SK-N-SH treated with all-trans-retinoic acid at 6 μM for 48 hours (cell line): ENCODE measurements at regions not wholly inside any gene's neighbourhood (a gene's known extent, or its start where the extent isn't known, plus 50 kb on each side); places are given as distances from the start of the nearest gene placed in this dataset.

ENCODE experiments used
- ATAC-seq: fragments of 200-7000 bp; cut with Tn5 transposase; 3 replicates; pipeline ENCODE4 v1.9.1; 2020; ENCODE audit warnings: mild to moderate bottlenecking, moderate library complexity
- ARNTL ChIP-seq: fragments of 450-650 bp; formaldehyde crosslinking; IDR thresholded peaks from 2 replicates; pipeline ENCODE4 v1.5.0; 2020; ENCODE audit warnings: low read depth, mild to moderate bottlenecking, moderate library complexity, borderline replicate concordance
- BACH2 ChIP-seq: fragments of 250-450 bp; sonication (Bioruptor Pico); IDR thresholded peaks from 2 replicates; pipeline ENCODE4 v1.9.0; 2021; ENCODE audit warnings: mild to moderate bottlenecking, borderline replicate concordance
- CSDC2 ChIP-seq: fragments of 250-450 bp; sonication (Bioruptor Pico); IDR thresholded peaks from 2 replicates; pipeline ENCODE4 v1.5.0; 2020; ENCODE audit warnings: mild to moderate bottlenecking, moderate library complexity
- ESRRG ChIP-seq: fragments of 250-450 bp; sonication (Bioruptor Pico); IDR thresholded peaks from 2 replicates; pipeline ENCODE4 v1.6.1; 2021; ENCODE audit warnings: mild to moderate bottlenecking
- GLIS3 ChIP-seq: fragments of 250-450 bp; sonication (Bioruptor Pico); IDR thresholded peaks from 2 replicates; pipeline ENCODE4 v1.5.0; 2020; ENCODE audit warnings: mild to moderate bottlenecking, moderate library complexity
- ISL1 ChIP-seq: fragments of 250-450 bp; sonication (Bioruptor Pico); IDR thresholded peaks from 2 replicates; pipeline ENCODE4 v2.1.2; 2022; ENCODE audit warnings: mild to moderate bottlenecking, moderate library complexity
- OSR1 ChIP-seq: fragments of 250-450 bp; sonication (Bioruptor Pico); IDR thresholded peaks from 2 replicates; pipeline ENCODE4 v1.8.0; 2022; ENCODE audit warnings: moderate library complexity, mild to moderate bottlenecking, inconsistent platforms
- PPARA ChIP-seq: fragments of 250-450 bp; sonication (Bioruptor Pico); IDR thresholded peaks from 2 replicates; pipeline ENCODE4 v1.5.0; 2020; ENCODE audit warnings: mild to moderate bottlenecking, borderline replicate concordance
- RARB ChIP-seq: fragments of 250-450 bp; sonication (Bioruptor Pico); IDR thresholded peaks from 2 replicates; pipeline ENCODE4 v1.8.0; 2021; ENCODE audit warnings: mild to moderate bottlenecking, moderate library complexity
- SNAI2 ChIP-seq: fragments of 250-450 bp; sonication (Bioruptor Pico); IDR thresholded peaks from 2 replicates; pipeline ENCODE4 v1.5.0; 2020; ENCODE audit warnings: mild to moderate bottlenecking, moderate library complexity
- TCF4 ChIP-seq: fragments of 250-450 bp; sonication (Bioruptor Pico); IDR thresholded peaks from 2 replicates; pipeline ENCODE4 v1.8.0; 2021; ENCODE audit warnings: mild to moderate bottlenecking, moderate library complexity, borderline replicate concordance
- TOX ChIP-seq: fragments of 250-450 bp; sonication (Bioruptor Pico); IDR thresholded peaks from 2 replicates; pipeline ENCODE4 v1.8.0; 2021; ENCODE audit warnings: mild to moderate bottlenecking, moderate library complexity, borderline replicate concordance
- ZC3H10 ChIP-seq: fragments of 250-450 bp; sonication (Bioruptor Pico); IDR thresholded peaks from 2 replicates; pipeline ENCODE4 v1.5.1; 2021; ENCODE audit warnings: mild to moderate bottlenecking, moderate library complexity
- ZFP3 ChIP-seq: fragments of 250-450 bp; sonication (Bioruptor Pico); IDR thresholded peaks from 2 replicates; pipeline ENCODE4 v1.5.0; 2020; ENCODE audit warnings: mild to moderate bottlenecking, moderate library complexity
- ZFP30 ChIP-seq: fragments of 450-650 bp; formaldehyde crosslinking; IDR thresholded peaks from 2 replicates; pipeline ENCODE4 v1.5.0; 2022; ENCODE audit warnings: mild to moderate bottlenecking, moderate library complexity
- ZNF565 ChIP-seq: fragments of 450-650 bp; formaldehyde crosslinking; conservative IDR thresholded peaks from 2 replicates; pipeline ENCODE4 v1.5.0; 2020; ENCODE audit warnings: low read depth, mild to moderate bottlenecking, moderate library complexity
- ZNF70 ChIP-seq: fragments of 450-650 bp; formaldehyde crosslinking; IDR thresholded peaks from 2 replicates; pipeline ENCODE4 v1.5.0; 2020; ENCODE audit warnings: mild to moderate bottlenecking, moderate library complexity
- ZNF8 ChIP-seq: fragments of 450-650 bp; formaldehyde crosslinking; IDR thresholded peaks from 2 replicates; pipeline ENCODE4 v1.5.0; 2020; ENCODE audit warnings: mild to moderate bottlenecking, moderate library complexity
- TF ChIP-seq, protein P1 (sequence below): fragments of 250-450 bp; sonication (Bioruptor Pico); IDR thresholded peaks from 2 replicates; pipeline ENCODE4 v1.8.0; 2021; ENCODE audit warnings: low read depth, mild to moderate bottlenecking, moderate library complexity, borderline replicate concordance
- TF ChIP-seq, protein P2 (sequence below): fragments of 250-450 bp; sonication (Bioruptor Pico); IDR thresholded peaks from 2 replicates; pipeline ENCODE4 v1.8.0; 2020; ENCODE audit warnings: mild to moderate bottlenecking, moderate library complexity, borderline replicate concordance
- TF ChIP-seq, protein P3 (sequence below): fragments of 250-450 bp; sonication (Bioruptor Pico); IDR thresholded peaks from 2 replicates; pipeline ENCODE4 v1.5.0; 2020; ENCODE audit warnings: mild to moderate bottlenecking, moderate library complexity
- TF ChIP-seq, protein P4 (sequence below): fragments of 250-450 bp; sonication (Bioruptor Pico); IDR thresholded peaks from 2 replicates; pipeline ENCODE4 v1.5.1; 2020; ENCODE audit warnings: low read depth, mild to moderate bottlenecking, moderate library complexity

DNA sequence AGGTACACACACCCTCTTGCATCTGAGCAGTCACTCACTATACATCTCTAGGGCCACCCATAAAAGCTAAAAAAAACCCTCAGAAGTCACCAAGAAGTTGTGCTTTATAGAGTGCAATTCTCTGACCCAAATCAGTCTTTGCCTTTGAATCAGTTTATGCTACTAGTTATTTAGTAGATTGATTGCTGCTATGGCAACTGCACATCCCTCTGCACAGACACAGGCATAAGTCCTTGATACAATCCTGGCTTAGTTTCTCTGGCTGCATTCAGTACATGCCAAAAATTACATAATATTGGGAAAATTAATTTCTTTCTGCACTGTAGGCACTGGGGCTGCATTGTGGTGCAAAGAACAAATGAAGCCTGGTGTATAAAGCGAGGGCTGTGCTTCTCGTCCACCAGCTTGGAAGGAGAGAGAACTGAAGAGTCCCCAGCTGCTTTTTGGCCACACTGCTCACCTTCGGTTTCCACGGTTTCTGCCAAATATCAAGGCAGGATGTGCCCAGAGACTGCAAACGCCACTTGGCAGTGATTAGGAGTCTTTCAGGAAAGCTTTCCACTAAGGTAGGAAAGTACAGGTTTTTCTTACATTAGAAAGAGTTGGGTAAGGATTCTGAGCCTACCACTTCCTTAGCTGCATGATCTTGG, 258.4 kb downstream of the ELAVL2 start:
- no peak for TF ChIP-seq OSR1 (CRISPR knock-in tag)
- TF ChIP-seq SNAI2 (CRISPR knock-in tag): no peak
- TF ChIP-seq ZFP3 (CRISPR knock-in tag): no peak
- TF ChIP-seq ISL1 (CRISPR knock-in tag): no peak
- TF ChIP-seq ZNF565 (CRISPR knock-in tag): no peak
- TF ChIP-seq TCF4: no peak
- TF ChIP-seq ZNF8: no peak
- TF ChIP-seq ZFP30 (CRISPR knock-in tag): no peak
- no peak for ATAC-seq

DNA sequence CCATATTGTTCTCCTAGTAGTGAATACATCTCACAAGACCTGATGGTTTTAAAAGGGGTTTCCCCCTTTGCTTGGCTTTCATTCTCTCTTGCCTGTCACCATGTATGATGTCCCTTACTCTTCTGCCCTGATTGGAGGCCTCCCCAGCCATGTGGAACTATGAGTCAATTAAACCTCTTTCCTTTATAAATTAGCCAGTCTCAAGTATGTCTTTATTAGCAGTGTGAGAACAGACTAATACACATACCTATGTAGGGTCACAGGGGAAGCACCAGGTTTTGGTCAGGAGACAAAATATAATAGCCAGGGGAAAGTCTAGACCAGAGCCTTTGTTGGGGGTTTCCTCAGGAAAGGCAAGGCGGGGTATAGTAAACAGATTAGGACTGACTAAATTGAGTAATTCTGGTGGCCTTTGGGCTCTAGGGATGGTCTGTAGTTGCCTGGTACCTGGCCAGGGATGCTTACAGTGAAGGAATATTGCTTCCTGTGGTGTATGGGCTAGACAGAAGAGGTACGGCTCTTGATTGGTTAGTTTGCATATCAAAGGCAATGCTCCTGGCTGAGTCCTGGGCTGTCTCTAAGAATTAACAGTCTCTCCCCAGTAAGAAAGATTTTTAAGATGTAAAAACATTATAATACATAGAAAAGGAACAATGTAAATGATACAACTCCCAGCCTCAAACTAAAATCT, 254.5 kb downstream of the ELAVL2 start:
- no peak for ATAC-seq
- TF ChIP-seq, protein P1, sequence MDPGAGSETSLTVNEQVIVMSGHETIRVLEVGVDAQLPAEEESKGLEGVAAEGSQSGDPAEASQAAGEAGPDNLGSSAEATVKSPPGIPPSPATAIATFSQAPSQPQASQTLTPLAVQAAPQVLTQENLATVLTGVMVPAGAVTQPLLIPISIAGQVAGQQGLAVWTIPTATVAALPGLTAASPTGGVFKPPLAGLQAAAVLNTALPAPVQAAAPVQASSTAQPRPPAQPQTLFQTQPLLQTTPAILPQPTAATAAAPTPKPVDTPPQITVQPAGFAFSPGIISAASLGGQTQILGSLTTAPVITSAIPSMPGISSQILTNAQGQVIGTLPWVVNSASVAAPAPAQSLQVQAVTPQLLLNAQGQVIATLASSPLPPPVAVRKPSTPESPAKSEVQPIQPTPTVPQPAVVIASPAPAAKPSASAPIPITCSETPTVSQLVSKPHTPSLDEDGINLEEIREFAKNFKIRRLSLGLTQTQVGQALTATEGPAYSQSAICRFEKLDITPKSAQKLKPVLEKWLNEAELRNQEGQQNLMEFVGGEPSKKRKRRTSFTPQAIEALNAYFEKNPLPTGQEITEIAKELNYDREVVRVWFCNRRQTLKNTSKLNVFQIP (CRISPR knock-in tag): no peak
- TF ChIP-seq ZFP3 (CRISPR knock-in tag): no peak
- TF ChIP-seq ZNF8: no peak
- TF ChIP-seq CSDC2 (CRISPR knock-in tag): no peak
- no peak for TF ChIP-seq ISL1 (CRISPR knock-in tag)
- no peak for TF ChIP-seq ARNTL (CRISPR knock-in tag)
- TF ChIP-seq ZNF565 (CRISPR knock-in tag): no peak
- no peak for TF ChIP-seq GLIS3
- TF ChIP-seq ZFP30 (CRISPR knock-in tag): no peak
- no peak for TF ChIP-seq ZNF70 (CRISPR knock-in tag)
- TF ChIP-seq, protein P2, sequence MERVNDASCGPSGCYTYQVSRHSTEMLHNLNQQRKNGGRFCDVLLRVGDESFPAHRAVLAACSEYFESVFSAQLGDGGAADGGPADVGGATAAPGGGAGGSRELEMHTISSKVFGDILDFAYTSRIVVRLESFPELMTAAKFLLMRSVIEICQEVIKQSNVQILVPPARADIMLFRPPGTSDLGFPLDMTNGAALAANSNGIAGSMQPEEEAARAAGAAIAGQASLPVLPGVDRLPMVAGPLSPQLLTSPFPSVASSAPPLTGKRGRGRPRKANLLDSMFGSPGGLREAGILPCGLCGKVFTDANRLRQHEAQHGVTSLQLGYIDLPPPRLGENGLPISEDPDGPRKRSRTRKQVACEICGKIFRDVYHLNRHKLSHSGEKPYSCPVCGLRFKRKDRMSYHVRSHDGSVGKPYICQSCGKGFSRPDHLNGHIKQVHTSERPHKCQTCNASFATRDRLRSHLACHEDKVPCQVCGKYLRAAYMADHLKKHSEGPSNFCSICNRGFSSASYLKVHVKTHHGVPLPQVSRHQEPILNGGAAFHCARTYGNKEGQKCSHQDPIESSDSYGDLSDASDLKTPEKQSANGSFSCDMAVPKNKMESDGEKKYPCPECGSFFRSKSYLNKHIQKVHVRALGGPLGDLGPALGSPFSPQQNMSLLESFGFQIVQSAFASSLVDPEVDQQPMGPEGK (CRISPR knock-in tag): no peak
- TF ChIP-seq, protein P3, sequence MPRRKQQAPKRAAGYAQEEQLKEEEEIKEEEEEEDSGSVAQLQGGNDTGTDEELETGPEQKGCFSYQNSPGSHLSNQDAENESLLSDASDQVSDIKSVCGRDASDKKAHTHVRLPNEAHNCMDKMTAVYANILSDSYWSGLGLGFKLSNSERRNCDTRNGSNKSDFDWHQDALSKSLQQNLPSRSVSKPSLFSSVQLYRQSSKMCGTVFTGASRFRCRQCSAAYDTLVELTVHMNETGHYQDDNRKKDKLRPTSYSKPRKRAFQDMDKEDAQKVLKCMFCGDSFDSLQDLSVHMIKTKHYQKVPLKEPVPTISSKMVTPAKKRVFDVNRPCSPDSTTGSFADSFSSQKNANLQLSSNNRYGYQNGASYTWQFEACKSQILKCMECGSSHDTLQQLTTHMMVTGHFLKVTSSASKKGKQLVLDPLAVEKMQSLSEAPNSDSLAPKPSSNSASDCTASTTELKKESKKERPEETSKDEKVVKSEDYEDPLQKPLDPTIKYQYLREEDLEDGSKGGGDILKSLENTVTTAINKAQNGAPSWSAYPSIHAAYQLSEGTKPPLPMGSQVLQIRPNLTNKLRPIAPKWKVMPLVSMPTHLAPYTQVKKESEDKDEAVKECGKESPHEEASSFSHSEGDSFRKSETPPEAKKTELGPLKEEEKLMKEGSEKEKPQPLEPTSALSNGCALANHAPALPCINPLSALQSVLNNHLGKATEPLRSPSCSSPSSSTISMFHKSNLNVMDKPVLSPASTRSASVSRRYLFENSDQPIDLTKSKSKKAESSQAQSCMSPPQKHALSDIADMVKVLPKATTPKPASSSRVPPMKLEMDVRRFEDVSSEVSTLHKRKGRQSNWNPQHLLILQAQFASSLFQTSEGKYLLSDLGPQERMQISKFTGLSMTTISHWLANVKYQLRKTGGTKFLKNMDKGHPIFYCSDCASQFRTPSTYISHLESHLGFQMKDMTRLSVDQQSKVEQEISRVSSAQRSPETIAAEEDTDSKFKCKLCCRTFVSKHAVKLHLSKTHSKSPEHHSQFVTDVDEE: no peak
- no peak for TF ChIP-seq RARB (CRISPR knock-in tag)
- no peak for TF ChIP-seq BACH2 (CRISPR knock-in tag)
- TF ChIP-seq ZC3H10 (CRISPR knock-in tag): no peak
- TF ChIP-seq ESRRG (CRISPR knock-in tag): no peak
- TF ChIP-seq, protein P4, sequence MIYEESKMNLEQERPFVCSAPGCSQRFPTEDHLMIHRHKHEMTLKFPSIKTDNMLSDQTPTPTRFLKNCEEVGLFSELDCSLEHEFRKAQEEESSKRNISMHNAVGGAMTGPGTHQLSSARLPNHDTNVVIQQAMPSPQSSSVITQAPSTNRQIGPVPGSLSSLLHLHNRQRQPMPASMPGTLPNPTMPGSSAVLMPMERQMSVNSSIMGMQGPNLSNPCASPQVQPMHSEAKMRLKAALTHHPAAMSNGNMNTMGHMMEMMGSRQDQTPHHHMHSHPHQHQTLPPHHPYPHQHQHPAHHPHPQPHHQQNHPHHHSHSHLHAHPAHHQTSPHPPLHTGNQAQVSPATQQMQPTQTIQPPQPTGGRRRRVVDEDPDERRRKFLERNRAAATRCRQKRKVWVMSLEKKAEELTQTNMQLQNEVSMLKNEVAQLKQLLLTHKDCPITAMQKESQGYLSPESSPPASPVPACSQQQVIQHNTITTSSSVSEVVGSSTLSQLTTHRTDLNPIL (CRISPR knock-in tag): no peak

DNA sequence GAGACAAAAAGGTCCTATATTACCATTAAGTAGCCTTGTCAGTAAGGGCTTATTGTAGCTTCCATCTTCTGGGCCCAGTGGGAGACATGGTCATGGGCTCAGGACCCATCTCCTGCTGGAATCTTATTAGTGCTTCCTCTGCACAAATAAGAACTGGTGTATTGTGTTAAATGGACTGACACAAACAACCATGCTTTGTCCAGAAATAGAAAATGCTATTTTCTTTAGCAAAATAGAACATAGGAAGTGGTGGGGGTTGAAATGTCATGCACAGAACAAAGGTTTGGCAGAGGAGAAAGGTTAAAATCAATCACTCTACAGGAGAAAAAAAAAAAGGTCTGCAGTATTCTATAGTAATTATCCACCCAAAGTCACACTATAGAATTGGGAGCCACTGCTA, 252.2 kb downstream of the ELAVL2 start:
- TF ChIP-seq BACH2 (CRISPR knock-in tag): no peak
- no peak for TF ChIP-seq ZFP3 (CRISPR knock-in tag)
- no peak for TF ChIP-seq TOX (CRISPR knock-in tag)
- no peak for TF ChIP-seq RARB (CRISPR knock-in tag)
- TF ChIP-seq, protein P3: no peak
- TF ChIP-seq PPARA (CRISPR knock-in tag): no peak
- TF ChIP-seq ZNF565 (CRISPR knock-in tag): no peak
- no peak for TF ChIP-seq ESRRG (CRISPR knock-in tag)
- no peak for TF ChIP-seq SNAI2 (CRISPR knock-in tag)
- no peak for TF ChIP-seq OSR1 (CRISPR knock-in tag)
- no peak for TF ChIP-seq ARNTL (CRISPR knock-in tag)
- ATAC-seq: no peak
